GM12892 (cell line): ENCODE measurements at regions not wholly inside any gene's neighbourhood (a gene's known extent, or its start where the extent isn't known, plus 50 kb on each side); places are given as distances from the start of the nearest gene placed in this dataset.
"Not testable (repeated sequence)": the region's sequence is repeated elsewhere in the genome, so short reads cannot be mapped to it uniquely, and the experiment has no call there.

Source experiments
- POLR2A ChIP-seq: IDR thresholded peaks from 2 replicates; pipeline ENCODE4 v1.6.1; 2011; ENCODE audit warnings: low read depth, low read length, control low read depth
- POLR2AphosphoS5 ChIP-seq: IDR thresholded peaks from 2 replicates; pipeline ENCODE4 v1.6.1; 2011; ENCODE audit warnings: low read depth, low read length, control low read depth
- TAF1 ChIP-seq: IDR thresholded peaks from 2 replicates; pipeline ENCODE4 v1.6.1; 2011; ENCODE audit warnings: low read depth, mild to moderate bottlenecking, control low read depth, low read length, borderline replicate concordance

- TF ChIP-seq POLR2AphosphoS5, POLR2A, TAF1: not testable (repeated sequence)
These were observed 81.2 kb upstream of the EED start for GRCh38 chr11:86163221-86163876.
